ENCODE measurements at regions not wholly inside any gene's neighbourhood (a gene's known extent, or its start where the extent isn't known, plus 50 kb on each side); places are given as distances from the start of the nearest gene placed in this dataset.

- Histone ChIP-seq H3K9me3 (no peaks in the 10 kb centered on the region), H4K20me1 (ENCODE audit: insufficient read depth) (no peaks in the 10 kb centered on the region), H3F3A (replicated peaks; ENCODE audit: insufficient read depth) (no peaks in the 10 kb centered on the region), H3K36me3 (replicated peaks in 1 of 2; ENCODE audit: control insufficient read depth in 1 of 2, insufficient read depth in 2 of 2, low read length in 1 of 2) (no peaks in the 10 kb centered on the region), H3K27me3 (ENCODE audit: insufficient read depth) (peaks cover 38% of the 10 kb centered on the region), H3K4me3 (ENCODE audit: low read depth in 2 of 2, low read length in 1 of 2) (no peak overlapping the region), H3K79me2 (ENCODE audit: insufficient read depth) (no peaks in the 10 kb centered on the region), H3K9ac (no peak overlapping the region), H3K4me2 (0 out of 2 replicates have a peak overlapping the region, but pooled peaks have one; percentile 37), H2AFZ (ENCODE audit: low read depth) (no peak overlapping the region), H3K27ac (ENCODE audit: low read depth in 2 of 2, low read length in 1 of 2) (no peak overlapping the region), H3K4me1 (ENCODE audit: control insufficient read depth in 1 of 2, insufficient read depth in 2 of 2, low read depth in 1 of 2, low read length in 1 of 2) (no peaks in the 10 kb centered on the region; a peak in 1 of 4 replicates), H3K9me2 (no peaks in the 10 kb centered on the region)
- 17% methylated on average over 23 of the region's 23 CpGs for WGBS (ENCODE audit: low lambda C conversion rate)
- POLR2A ChIA-PET = no interaction called here
- CTCF ChIA-PET = no interaction called here
- DNase-seq = no peak
- no peak for TF ChIP-seq YY1 (IDR thresholded peaks at IDR 0.05; ENCODE audit: low read depth)
- TF ChIP-seq EP300 (IDR thresholded peaks at IDR 0.05; ENCODE audit: borderline replicate concordance in 1 of 2, low read depth in 1 of 2, low read length in 1 of 2) = no peak
Measured at GRCh38 chr12:34348064-34348463, 325.8 kb downstream of the ALG10 start.

GRCh38 chr12:34348836-34349672 lies 326.8 kb downstream of the ALG10 start:
- Histone ChIP-seq H3K4me2 (peak overlapping the region; percentile 37; the same call in 1 of the 2 replicates), H2AFZ (ENCODE audit: low read depth) (peak overlapping the region; percentile 35; the same call in 1 of the 2 replicates), H3K9me2 (no peaks in the 10 kb centered on the region), H3K4me3 (ENCODE audit: low read depth in 2 of 2, low read length in 1 of 2) (peak overlapping the region in 1 of 2 experiments; percentile 3; a peak in 1 of 4 replicates), H3K27me3 (ENCODE audit: insufficient read depth) (peaks cover 31% of the 10 kb centered on the region), H3K27ac (ENCODE audit: low read depth in 2 of 2, low read length in 1 of 2) (no peak overlapping the region), H4K20me1 (ENCODE audit: insufficient read depth) (no peaks in the 10 kb centered on the region), H3K9me3 (no peaks in the 10 kb centered on the region), H3K4me1 (ENCODE audit: control insufficient read depth in 1 of 2, insufficient read depth in 2 of 2, low read depth in 1 of 2, low read length in 1 of 2) (no peaks in the 10 kb centered on the region), H3K36me3 (replicated peaks in 1 of 2; ENCODE audit: control insufficient read depth in 1 of 2, insufficient read depth in 2 of 2, low read length in 1 of 2) (no peaks in the 10 kb centered on the region), H3K79me2 (ENCODE audit: insufficient read depth) (no peaks in the 10 kb centered on the region), H3K9ac (no peak overlapping the region), H3F3A (replicated peaks; ENCODE audit: insufficient read depth) (no peaks in the 10 kb centered on the region)
- 13% methylated on average over 29 of the region's 50 CpGs for WGBS (ENCODE audit: low lambda C conversion rate)
- no peak for DNase-seq
- CTCF ChIA-PET = interaction anchor here (1.0 kb wide), 1 partner anchor 1594 kb away, joined by 3 read pairs; the partner anchor contains the start of gene YARS2
- no peak for TF ChIP-seq RCOR1 (IDR thresholded peaks at IDR 0.05; ENCODE audit: low read length)
- no peak for TF ChIP-seq CHD2 (IDR thresholded peaks at IDR 0.05; ENCODE audit: low read length, partially characterized antibody)
- TF ChIP-seq PBX3 (IDR thresholded peaks at IDR 0.05) = no peak
- TF ChIP-seq IRF3 (IDR thresholded peaks at IDR 0.05; ENCODE audit: low read depth, low read length) = no peak
- TF ChIP-seq, protein P1, sequence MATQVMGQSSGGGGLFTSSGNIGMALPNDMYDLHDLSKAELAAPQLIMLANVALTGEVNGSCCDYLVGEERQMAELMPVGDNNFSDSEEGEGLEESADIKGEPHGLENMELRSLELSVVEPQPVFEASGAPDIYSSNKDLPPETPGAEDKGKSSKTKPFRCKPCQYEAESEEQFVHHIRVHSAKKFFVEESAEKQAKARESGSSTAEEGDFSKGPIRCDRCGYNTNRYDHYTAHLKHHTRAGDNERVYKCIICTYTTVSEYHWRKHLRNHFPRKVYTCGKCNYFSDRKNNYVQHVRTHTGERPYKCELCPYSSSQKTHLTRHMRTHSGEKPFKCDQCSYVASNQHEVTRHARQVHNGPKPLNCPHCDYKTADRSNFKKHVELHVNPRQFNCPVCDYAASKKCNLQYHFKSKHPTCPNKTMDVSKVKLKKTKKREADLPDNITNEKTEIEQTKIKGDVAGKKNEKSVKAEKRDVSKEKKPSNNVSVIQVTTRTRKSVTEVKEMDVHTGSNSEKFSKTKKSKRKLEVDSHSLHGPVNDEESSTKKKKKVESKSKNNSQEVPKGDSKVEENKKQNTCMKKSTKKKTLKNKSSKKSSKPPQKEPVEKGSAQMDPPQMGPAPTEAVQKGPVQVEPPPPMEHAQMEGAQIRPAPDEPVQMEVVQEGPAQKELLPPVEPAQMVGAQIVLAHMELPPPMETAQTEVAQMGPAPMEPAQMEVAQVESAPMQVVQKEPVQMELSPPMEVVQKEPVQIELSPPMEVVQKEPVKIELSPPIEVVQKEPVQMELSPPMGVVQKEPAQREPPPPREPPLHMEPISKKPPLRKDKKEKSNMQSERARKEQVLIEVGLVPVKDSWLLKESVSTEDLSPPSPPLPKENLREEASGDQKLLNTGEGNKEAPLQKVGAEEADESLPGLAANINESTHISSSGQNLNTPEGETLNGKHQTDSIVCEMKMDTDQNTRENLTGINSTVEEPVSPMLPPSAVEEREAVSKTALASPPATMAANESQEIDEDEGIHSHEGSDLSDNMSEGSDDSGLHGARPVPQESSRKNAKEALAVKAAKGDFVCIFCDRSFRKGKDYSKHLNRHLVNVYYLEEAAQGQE (IDR thresholded peaks at IDR 0.05; ENCODE audit: low read depth, low read length) = no peak
- no peak for TF ChIP-seq RFX5 (IDR thresholded peaks at IDR 0.05; ENCODE audit: low read length)
- POLR2A ChIA-PET = no interaction called here
